SK-N-SH (cell line): ENCODE measurements at regions not wholly inside any gene's neighbourhood (a gene's known extent, or its start where the extent isn't known, plus 50 kb on each side); places are given as distances from the start of the nearest gene placed in this dataset.

Experiments
- EP300 ChIP-seq, 2 experiments: IDR thresholded peaks; 2 replicates each; pipeline versions ENCODE4 v1.4.0 to v1.6.1; 2012; ENCODE audit warnings: borderline replicate concordance in 1 of 2, low read depth in 1 of 2, low read length in 1 of 2
- EZH2phosphoT487 ChIP-seq: fragments of 200-600 bp; sonication (generic); IDR thresholded peaks from 2 replicates; pipeline ENCODE4 v1.6.1; 2017; ENCODE audit warnings: low read depth, mixed run types, mild to moderate bottlenecking, antibody characterized with exemption, moderate library complexity, borderline replicate concordance
- NFIC ChIP-seq: IDR thresholded peaks from 2 replicates; pipeline ENCODE4 v1.4.0; 2012; ENCODE audit warnings: borderline replicate concordance
- POLR2AphosphoS5 ChIP-seq: IDR thresholded peaks from 2 replicates; pipeline ENCODE4 v1.6.1; 2012; ENCODE audit warnings: low read depth, low read length
- SMC3 ChIP-seq: IDR thresholded peaks from 2 replicates; pipeline ENCODE4 v1.6.1; 2012; ENCODE audit warnings: low read depth, low read length, improper control_type of control experiment
- TF ChIP-seq, protein P1 (sequence below): fragments of 200-600 bp; sonication (generic); IDR thresholded peaks from 2 replicates; pipeline ENCODE4 v1.6.1; 2017; ENCODE audit warnings: antibody characterized with exemption, mild to moderate bottlenecking, moderate library complexity
- TF ChIP-seq, protein P2 (sequence below): IDR thresholded peaks from 2 replicates; pipeline ENCODE4 v1.6.1; 2012; ENCODE audit warnings: mild to moderate bottlenecking, low read depth, low read length, moderate library complexity

DNA sequence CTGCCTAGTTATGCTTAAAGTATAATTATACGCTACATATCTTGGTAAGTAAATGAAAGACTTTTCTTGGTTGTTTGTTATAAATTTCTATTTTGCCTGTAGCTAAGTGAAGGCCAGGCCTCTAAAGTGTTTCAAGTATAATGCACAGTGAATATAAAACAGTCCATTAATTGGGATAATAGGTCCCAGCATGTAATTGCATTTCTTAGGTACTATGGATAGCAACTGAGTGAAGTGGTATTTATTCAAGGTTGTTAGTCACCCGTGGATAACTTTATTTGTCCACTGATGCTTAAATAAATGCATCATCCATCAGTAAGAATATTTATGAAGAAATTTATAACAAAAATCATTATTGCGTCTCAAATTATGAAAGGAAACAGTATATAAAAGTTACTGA, 59.1 kb downstream of the TEX13C start:
- TF ChIP-seq EZH2phosphoT487 = no peak
- TF ChIP-seq NFIC = no peak
- TF ChIP-seq, protein P1, sequence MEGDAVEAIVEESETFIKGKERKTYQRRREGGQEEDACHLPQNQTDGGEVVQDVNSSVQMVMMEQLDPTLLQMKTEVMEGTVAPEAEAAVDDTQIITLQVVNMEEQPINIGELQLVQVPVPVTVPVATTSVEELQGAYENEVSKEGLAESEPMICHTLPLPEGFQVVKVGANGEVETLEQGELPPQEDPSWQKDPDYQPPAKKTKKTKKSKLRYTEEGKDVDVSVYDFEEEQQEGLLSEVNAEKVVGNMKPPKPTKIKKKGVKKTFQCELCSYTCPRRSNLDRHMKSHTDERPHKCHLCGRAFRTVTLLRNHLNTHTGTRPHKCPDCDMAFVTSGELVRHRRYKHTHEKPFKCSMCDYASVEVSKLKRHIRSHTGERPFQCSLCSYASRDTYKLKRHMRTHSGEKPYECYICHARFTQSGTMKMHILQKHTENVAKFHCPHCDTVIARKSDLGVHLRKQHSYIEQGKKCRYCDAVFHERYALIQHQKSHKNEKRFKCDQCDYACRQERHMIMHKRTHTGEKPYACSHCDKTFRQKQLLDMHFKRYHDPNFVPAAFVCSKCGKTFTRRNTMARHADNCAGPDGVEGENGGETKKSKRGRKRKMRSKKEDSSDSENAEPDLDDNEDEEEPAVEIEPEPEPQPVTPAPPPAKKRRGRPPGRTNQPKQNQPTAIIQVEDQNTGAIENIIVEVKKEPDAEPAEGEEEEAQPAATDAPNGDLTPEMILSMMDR = no peak
- TF ChIP-seq POLR2AphosphoS5 = no peak
- TF ChIP-seq, protein P2, sequence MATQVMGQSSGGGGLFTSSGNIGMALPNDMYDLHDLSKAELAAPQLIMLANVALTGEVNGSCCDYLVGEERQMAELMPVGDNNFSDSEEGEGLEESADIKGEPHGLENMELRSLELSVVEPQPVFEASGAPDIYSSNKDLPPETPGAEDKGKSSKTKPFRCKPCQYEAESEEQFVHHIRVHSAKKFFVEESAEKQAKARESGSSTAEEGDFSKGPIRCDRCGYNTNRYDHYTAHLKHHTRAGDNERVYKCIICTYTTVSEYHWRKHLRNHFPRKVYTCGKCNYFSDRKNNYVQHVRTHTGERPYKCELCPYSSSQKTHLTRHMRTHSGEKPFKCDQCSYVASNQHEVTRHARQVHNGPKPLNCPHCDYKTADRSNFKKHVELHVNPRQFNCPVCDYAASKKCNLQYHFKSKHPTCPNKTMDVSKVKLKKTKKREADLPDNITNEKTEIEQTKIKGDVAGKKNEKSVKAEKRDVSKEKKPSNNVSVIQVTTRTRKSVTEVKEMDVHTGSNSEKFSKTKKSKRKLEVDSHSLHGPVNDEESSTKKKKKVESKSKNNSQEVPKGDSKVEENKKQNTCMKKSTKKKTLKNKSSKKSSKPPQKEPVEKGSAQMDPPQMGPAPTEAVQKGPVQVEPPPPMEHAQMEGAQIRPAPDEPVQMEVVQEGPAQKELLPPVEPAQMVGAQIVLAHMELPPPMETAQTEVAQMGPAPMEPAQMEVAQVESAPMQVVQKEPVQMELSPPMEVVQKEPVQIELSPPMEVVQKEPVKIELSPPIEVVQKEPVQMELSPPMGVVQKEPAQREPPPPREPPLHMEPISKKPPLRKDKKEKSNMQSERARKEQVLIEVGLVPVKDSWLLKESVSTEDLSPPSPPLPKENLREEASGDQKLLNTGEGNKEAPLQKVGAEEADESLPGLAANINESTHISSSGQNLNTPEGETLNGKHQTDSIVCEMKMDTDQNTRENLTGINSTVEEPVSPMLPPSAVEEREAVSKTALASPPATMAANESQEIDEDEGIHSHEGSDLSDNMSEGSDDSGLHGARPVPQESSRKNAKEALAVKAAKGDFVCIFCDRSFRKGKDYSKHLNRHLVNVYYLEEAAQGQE = no peak
- no peak for TF ChIP-seq SMC3
- TF ChIP-seq EP300 (IDR thresholded peaks at IDR 0.05; ENCODE audit: borderline replicate concordance in 1 of 2, low read depth in 1 of 2, low read length in 1 of 2) = no peak
